NCI-H2171 treated with DMSO at 0.1 percent for 48 hours (cell line): ENCODE measurements at regions not wholly inside any gene's neighbourhood (a gene's known extent, or its start where the extent isn't known, plus 50 kb on each side); places are given as distances from the start of the nearest gene placed in this dataset.

Experiments
- DNase-seq: peaks from one replicate; lab custom pipeline; 2025; lab: John Stamatoyannopoulos, UW

DNA sequence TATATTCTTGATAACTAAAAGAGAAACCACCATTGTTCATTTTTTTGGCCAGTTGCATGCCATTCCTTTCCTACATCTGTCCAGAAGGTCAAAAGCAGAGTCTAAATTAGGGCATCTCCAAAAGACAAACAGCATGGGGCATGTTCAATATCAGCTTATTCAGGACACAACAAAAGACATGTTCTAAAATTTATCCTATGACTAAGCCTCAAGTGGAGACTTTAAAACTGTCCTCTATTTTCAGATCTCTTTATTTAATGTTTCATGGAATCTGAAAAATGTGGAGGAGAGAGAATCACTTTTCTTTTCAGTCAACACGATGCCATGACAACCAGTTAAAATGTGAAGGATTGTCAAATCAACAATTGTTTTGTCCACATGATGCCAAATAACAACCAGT, 303.4 kb upstream of the PRMT6 start:
- no peak for DNase-seq

- no peak for DNase-seq
These were observed 301.5 kb upstream of the PRMT6 start for GRCh38 chr1:106754957-106755356.

DNA sequence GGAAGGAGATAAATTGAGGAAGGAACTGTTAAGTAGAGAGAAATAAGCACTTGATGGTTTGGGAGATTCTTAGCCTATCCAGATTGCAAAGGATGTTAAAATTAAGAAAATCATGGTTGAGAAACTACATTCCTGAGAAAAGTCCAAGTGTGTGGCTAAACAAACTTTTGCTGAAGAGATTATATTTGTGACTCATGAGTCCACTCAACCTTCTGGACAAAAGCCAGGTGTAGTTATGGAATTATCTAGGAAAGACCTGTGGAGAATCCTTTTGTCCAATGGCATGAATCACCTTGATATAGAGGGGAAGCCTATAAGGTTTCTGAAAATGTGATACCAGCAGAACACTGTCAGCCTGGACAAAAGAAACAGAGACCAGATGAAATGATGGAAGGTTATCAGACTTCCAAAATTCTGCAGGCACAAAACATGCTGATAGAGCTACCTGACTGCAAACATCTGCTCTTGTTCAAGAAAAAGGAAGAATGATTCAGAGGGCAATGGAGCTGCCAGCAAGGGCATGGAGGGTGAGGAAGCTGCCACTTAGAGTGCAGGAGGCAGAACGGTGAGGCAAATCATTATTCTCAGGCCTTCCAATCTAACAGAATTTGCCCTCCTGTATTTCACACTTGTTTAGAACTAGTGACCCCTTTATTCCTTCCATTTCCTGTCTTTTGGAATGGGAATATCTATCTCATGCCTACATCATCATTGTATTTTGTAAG, 300.6 kb upstream of the PRMT6 start:
- DNase-seq, result no peak

GRCh38 chr1:106756752-106757151, 299.7 kb upstream of the PRMT6 start:
- no peak for DNase-seq

DNA sequence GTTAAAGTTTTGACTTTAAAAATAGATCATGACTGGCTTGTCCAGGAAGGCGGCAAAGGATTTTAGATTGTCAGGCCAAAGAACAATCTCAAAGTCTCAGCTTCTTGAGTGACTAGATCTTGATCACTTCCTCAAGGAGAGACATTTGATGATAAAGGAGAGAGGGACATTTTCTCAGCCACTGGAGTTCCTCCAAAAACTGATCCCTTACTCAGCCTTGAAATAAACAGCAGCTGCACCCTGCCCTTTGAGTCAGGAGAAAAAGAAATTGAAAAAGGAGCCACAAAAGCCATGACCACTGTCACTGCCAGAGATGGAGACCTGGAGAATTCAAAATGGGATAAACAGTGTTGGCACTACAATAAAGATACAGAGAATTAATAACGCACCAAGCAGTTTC, 288.4 kb upstream of the PRMT6 start:
- no peak for DNase-seq

DNA sequence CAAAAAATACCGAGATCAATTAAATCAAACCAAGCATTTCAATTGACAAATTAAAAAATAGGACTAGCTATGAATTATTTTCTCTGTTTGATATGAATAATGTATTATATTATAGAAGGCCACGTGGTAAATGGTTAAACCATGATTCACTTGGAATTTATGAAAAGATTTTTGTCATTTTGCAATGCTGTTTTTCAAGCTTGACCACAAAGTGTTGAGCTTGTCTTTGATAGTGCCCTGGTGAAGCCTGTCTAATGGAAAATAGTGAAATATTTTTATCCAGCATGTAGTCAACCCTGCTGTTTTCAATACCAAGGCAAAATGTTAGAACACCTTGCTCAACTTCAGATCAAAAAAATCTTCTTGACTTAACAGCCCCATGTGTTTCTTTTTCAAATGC, 288.0 kb upstream of the PRMT6 start:
- no peak for DNase-seq

- no peak for DNase-seq
These were observed 283.3 kb upstream of the PRMT6 start for GRCh38 chr1:106773206-106773605.

GRCh38 chr1:106780066-106780465, 276.4 kb upstream of the PRMT6 start:
- no peak for DNase-seq

GRCh38 chr1:106780806-106781569, 275.5 kb upstream of the PRMT6 start:
- DNase-seq, result no peak

DNA sequence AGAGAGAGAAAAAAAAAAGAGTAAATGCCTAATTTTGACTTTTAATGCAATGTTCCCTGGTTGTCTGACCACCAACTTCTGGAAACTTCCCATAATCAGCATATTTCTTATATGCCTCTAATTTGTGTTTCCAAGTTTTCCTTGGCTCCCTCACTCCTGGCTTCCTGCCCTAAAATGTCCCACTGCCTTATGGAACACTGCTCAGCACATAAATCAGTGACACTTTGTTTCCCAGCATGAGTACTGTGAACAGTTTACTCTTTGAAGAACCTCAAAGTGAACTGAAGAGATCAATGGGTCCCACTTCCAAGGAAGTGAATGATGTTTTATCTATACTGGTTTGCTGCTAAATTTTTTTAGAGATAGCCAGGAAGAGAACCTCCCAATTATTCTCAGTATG, 271.3 kb upstream of the PRMT6 start:
- no peak for DNase-seq

DNA sequence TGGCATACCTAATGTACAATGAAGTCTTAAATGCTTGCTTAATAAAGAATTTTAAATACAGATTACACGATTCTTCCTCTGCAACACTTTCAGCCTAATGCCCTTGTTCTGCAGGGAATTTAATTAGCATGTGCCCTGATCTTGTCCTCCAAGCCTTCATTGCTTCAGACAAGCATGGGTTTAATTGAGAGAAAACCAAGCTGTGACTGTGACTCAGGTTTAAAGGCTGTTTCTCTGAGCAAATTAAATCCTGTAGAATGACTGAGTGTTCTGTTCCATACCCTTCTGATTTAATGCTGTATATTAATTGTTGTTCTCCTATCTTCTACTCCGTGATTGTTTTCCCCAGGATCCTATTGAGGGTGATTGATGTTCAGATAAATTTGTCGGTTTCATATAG, 269.0 kb upstream of the PRMT6 start:
- DNase-seq, result no peak

- DNase-seq, result no peak
These were observed 266.8 kb upstream of the PRMT6 start for GRCh38 chr1:106789686-106790085.

GRCh38 chr1:106791041-106791440, 265.4 kb upstream of the PRMT6 start:
- DNase-seq, result no peak

DNA sequence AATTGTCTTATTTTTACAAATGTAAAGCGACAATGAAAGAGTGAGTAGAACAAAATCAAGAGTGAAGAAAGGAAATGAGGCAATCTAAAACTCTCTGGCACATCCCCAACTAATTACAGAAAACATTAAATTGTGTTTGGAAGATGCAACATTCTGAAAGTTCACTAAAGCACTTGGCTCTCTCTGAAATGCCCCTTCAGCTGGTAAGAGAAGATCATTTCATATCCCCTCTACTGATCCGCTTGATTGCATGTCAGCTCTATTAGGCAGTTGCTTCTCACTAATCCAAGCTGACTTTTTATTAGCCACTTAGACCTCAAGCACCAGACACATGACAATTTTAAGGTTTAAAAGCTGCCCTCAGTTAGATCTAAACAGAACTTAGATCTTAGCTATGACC, 262.8 kb upstream of the PRMT6 start:
- no peak for DNase-seq

DNA sequence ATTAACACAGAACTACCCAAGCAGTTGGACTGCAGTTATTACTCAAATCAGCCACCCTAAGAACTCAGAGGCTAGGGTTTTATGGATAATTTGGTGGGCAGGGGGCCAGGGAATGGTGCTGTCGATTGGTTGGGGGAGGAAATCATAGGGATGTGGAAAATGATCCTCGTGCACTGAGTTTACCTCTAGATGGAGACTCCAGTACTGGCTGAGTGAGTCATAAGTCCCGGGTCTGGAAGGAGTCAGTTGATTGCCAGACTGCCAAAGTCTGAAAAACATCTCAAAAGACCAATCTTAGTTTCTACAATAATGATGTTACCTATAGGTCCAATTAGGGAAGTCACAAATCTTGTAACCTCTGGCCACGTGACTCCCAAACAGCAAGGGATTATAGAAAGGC, 257.5 kb upstream of the PRMT6 start:
- DNase-seq, result no peak

DNA sequence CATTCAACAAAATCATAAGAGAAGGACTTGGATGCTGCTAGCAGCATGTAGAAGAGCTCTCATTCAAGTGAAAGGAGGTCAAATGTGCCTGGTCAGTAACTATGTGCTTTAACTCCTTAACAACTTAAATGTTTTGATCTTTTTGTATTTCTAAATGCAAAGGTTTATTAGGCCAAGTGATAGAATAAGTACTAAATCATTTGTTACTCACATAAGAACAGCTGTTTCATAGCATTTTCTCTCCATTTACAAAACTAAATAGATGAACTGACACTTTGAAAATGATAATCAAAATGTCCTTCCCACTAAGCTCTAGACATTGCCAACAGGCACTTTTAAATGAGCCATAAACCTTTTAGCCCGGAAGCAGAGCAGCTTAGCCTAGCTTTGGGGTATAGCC, 254.3 kb upstream of the PRMT6 start:
- no peak for DNase-seq

DNA sequence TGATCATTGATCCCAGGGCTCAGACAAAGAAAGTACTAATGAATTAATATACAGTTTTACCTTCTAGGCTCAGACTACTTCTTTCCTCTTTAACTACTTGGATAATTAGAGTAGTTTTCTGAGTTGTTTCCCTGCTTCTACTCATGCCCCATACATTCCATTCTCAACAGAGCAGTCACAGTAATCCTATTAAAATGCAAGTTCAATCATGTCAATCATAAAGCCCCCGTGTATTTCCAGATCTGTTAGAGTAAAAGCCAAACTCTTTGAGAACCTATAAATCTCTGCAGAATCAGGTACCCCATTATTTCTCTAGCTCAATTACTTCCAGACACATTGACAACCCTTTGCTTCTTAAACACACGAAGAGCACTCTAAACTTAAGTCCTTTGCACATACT, 242.1 kb upstream of the PRMT6 start:
- no peak for DNase-seq

DNA sequence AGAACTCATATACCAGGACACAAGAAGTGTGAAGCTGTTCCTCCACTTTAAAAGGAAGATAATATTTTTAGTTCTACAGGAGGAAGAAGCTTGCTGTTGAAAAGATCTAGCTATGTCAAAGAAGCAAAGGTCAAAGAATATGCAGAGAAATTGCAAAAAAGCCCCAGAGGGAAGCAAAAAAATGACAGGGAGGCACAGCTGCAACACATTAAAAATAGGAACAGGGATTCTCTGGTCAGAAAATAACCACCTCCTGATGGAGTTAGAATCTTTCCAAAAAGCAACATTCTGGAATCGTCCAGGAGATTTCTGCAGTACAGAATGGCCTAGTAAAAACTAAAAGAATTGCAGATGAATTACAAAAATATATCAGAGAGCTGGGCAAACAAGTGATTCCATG, 238.9 kb upstream of the PRMT6 start:
- DNase-seq, result no peak

DNA sequence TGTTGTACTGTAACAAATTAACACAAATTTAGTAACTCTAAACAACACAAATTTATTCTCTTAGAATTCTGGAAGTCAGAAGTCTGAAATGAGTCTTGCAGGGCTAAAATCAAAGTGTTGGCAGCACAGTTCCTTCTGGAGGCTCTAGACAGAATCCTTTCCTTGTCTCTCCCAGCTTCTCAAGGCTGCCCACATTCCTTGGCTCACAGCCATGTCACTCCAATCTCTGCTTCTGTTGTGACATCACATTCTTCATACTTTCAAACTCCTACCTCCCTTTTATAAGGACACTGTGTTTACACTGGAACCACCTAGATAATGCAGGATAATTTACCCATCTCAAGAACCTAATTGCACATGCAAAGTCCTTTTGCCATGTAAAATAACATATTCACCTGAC, 225.0 kb upstream of the PRMT6 start:
- DNase-seq, result no peak

- DNase-seq, result no peak
These were observed 219.8 kb upstream of the PRMT6 start for GRCh38 chr1:106836708-106837107.

GRCh38 chr1:106843518-106843917, 213.0 kb upstream of the PRMT6 start:
- no peak for DNase-seq

- no peak for DNase-seq
These were observed 209.8 kb upstream of the PRMT6 start for GRCh38 chr1:106846656-106847055.

DNA sequence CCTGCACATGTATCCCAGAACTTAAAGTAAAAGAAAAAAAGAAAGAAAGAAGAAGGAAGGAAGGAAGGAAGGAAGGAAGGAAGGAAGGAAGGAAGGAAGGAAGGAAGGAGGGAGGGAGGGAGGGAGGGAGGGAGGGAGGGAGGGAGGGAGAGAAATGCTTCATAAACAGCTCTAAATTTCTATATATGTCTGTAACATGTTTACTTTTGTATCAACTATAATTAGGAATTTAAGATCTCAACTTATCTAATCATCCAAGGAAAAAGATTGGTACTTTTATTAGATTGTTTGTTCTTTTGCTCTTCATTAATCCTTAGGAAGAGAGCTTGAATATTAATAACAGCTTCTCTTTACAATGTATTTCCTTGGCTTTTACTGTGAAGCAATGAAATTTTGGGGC, 195.4 kb upstream of the PRMT6 start:
- DNase-seq, result no peak

DNA sequence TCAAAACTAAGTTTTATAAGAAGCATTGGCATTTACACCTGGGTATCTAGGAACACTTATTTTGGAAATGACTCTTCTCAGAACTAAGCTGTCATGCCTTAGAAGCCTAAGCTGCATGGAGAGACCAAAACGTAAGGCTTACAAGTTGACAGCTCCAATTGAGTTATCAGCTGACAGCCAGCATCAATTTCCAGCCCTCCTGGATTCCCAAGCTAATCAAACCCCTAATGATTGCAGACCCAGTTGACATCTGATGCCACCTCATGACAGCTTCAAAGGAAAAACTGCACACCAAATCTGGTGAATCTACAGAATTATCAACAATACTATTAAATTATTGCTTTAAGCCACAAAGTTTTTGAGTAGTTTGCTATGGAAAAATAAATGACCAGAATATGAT, 187.6 kb upstream of the PRMT6 start:
- DNase-seq, result no peak
